Testis (tissue), 2 donors: ENCODE measurements at regions not wholly inside any gene's neighbourhood (a gene's known extent, or its start where the extent isn't known, plus 50 kb on each side); places are given as distances from the start of the nearest gene placed in this dataset.

ENCODE experiments used
- CTCF ChIP-seq, 3 experiments: fragments of 450-650 bp in 2 of 3; fragments of 200-600 bp in 1 of 3; sonication (generic) in 1 of 3; IDR thresholded peaks; one replicate each; pipeline ENCODE4 v1.5.1; 2016 to 2019; ENCODE audit warnings: antibody characterized with exemption in 3 of 3, mild to moderate bottlenecking in 2 of 3, moderate library complexity in 1 of 3
- POLR2A ChIP-seq: fragments of 450-650 bp; IDR thresholded peaks from one replicate; pipeline ENCODE4 v1.6.1; 2017; ENCODE audit warnings: antibody characterized with exemption, mild to moderate bottlenecking, moderate library complexity

- no peak for TF ChIP-seq CTCF (IDR thresholded peaks at IDR 0.05)
- TF ChIP-seq POLR2A, result no peak
Observed at GRCh38 chr10:8192301-8192700, 137.8 kb downstream of the GATA3 start.
